NOMO-1 treated with DMSO at 0.1 percent for 48 hours (cell line): ENCODE measurements at regions not wholly inside any gene's neighbourhood (a gene's known extent, or its start where the extent isn't known, plus 50 kb on each side); places are given as distances from the start of the nearest gene placed in this dataset.
A peak's percentile ranks its signal among the peaks of the same experiment; 100 is the strongest.

Experiments used
- DNase-seq: peaks from one replicate; lab custom pipeline; 2025; ENCODE audit not compliant: unreplicated experiment; lab: John Stamatoyannopoulos, UW

- DNase-seq, result no peak
Measured at GRCh38 chr6:25217302-25217701, 61.9 kb upstream of the CARMIL1 start.

DNA sequence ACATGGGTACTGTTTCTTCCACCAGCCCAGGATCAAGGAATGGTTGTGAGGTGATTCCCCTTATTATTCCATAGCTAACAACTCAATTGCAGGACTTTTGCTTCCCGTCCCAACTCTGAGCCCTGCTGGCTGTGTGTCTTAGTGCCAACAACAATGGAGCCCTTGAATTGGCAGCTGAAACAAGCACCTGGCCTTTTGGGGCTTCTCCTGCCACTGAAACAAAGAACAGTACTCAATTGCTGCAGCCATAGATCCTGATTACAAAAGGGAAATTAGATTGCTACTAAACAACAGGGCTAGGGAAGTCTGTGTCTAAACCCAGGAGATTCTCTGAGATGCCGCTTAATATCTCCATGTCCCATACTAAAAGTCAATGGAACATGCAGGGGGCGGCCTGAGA is 61.3 kb upstream of the CARMIL1 start:
- no peak for DNase-seq

GRCh38 chr6:25218346-25218745 is 60.8 kb upstream of the CARMIL1 start:
- no peak for DNase-seq

- no peak for DNase-seq
Measured at GRCh38 chr6:25219216-25219916, 59.8 kb upstream of the CARMIL1 start.

GRCh38 chr6:25219917-25220278 is 59.3 kb upstream of the CARMIL1 start:
- peak; percentile 38 for DNase-seq

GRCh38 chr6:25220857-25221256 is 58.3 kb upstream of the CARMIL1 start:
- DNase-seq, result no peak

- no peak for DNase-seq
Measured at GRCh38 chr6:25222006-25222678, 57.0 kb upstream of the CARMIL1 start.

DNA sequence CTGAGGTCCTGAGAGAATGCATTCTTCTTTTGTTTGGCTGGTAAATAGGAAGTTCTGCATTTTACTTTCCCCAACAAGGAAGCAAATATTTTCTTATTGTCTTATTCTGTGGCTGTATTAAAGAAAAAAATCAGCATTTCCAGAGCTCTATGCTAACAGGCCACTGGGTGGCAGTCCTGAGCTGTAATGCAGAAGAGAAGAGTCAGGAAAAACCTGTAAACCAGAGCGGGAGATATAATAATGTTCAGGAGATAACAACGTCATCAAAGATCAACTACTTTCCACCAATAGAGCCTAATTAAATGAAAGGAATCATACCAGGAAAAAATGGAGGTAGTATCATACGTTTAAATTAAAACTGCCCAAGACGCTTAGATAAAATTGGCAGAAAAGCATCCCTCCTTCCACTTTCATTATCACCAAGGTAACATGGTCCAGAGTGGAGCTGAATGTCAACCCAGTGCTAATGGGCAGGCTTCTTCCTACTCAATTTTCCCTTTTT is 55.6 kb upstream of the CARMIL1 start:
- peak; percentile 76 for DNase-seq

- DNase-seq, result no peak
Measured at GRCh38 chr6:25224242-25224641, 54.9 kb upstream of the CARMIL1 start.

GRCh38 chr6:25227854-25228253 is 51.3 kb upstream of the CARMIL1 start:
- DNase-seq, result no peak
